GM21619 (cell line): ENCODE measurements at regions not wholly inside any gene's neighbourhood (a gene's known extent, or its start where the extent isn't known, plus 50 kb on each side); places are given as distances from the start of the nearest gene placed in this dataset.
"Not testable (repeated sequence)": the region's sequence is repeated elsewhere in the genome, so short reads cannot be mapped to it uniquely, and the experiment has no call there.

Experiments
- ATAC-seq: cut with Tn5 transposase; IDR thresholded peaks from one replicate; pipeline ENCODE4 v1.9.1; 2021; ENCODE audit not compliant: unreplicated experiment

- no peak for ATAC-seq
Observed at GRCh38 chr7:89761173-89761572, 393.1 kb upstream of the STEAP1 start.

GRCh38 chr7:89770161-89770560 is 384.1 kb upstream of the STEAP1 start:
- no peak for ATAC-seq

GRCh38 chr7:89771003-89771636 is 383.1 kb upstream of the STEAP1 start:
- ATAC-seq = no peak

GRCh38 chr7:89772276-89772675 is 382.0 kb upstream of the STEAP1 start:
- no peak for ATAC-seq

DNA sequence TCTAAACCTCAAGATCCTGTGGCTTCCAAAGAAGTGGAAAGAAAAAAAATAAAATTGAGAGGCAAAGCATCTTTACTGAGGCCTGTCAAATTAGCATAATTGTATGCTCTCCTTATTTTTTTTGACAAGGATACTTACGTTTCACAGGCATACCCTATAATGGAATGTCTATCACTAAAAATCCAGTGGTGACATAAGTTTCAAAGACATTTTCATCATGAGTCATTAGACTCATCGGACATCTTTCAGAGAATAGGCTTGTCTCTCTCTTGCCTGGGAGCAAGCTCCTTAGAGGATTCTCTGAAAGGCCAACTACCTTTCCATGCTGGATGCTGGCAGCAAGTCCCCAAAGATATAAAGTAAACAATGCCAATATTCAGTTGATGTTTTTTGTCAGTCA is 380.7 kb upstream of the STEAP1 start:
- no peak for ATAC-seq

DNA sequence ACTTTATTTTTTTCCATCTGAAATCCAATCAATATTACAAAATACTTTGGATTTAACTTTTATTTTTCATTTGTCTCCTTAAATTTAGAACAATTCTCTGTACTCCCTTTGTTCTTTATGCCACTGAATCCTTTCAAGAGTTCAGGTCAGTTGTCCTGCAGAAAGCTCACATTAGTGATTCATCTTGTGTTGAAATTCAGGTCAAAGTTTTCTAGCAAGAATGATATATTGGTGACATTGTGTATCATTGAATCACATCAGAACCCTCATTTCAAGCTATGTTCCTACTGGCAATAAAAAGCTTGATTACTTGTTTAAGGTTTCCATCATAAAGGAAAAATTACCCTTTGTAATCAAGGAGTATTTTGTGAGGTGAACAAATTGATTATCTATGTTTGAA is 378.8 kb upstream of the STEAP1 start:
- no peak for ATAC-seq

DNA sequence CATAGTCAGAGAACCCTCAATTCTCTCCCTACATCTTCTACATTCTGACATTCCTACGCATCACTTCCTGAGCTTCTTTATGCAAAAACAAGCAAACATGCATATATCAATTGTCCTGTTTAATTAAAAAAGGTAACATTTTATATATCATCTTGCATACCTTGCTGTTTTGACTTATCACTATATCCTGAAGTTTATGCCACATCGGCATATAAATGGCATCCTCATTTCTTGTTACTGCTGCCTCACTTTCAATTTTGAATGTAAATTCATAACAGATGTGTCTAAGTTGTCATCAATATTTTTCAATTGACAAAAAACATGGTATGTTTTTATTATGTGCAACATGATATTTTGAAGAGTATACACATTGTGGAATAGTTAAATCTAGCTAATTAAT is 377.3 kb upstream of the STEAP1 start:
- no peak for ATAC-seq

GRCh38 chr7:89777499-89777898 is 376.8 kb upstream of the STEAP1 start:
- no peak for ATAC-seq

DNA sequence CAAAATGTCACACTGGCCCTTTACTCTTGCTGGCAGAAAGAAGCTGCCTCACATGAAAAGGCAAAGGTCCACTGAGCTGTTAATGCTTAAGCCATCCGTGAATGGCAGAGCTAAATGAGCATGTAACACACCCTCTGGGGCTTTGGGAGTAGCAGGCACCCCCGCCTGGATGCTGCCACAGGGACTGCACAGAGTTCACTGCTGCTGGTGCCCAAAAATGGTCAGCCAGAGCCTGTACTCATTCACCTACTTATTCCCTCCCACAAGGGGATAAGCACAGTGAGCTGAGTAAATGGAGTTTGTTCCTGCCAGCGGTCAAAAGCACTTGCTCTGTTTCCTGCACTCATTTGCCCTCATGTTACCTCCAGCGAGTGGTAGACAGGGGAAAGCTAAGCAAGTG is 374.0 kb upstream of the STEAP1 start:
- ATAC-seq = no peak

- ATAC-seq = no peak
Observed at GRCh38 chr7:89796481-89796880, 357.8 kb upstream of the STEAP1 start.

DNA sequence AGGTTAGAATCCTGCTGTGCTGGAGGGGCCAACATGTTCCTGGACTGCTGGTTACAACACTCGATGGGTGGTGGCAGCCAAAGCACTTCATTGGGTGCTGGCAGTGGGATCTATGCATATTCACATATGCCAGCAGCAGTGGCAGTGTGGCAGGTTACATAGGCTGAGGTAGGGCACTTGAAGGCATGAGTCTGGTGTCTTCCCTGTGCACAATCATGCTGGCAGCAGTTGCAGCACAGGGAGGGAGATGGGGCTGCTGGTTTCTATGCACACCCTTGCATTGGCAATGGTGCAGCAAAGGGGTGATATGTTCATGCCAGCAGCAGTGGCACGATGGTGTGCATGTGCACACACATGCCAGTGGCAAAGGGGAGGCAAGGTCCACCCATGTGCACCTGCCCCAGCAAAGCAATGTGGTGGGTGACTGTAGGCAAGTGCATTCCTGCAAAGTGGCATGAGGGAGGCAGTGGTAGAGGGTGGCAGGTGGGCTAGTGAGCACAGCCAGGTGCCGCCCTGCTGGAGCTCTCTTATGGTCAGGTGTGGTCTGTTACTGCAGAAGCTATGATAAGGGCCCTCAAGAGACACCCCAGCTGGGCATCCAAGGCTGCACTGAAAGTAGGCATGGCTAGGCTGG is 356.2 kb upstream of the STEAP1 start:
- no peak for ATAC-seq

GRCh38 chr7:89798599-89798996 is 355.7 kb upstream of the STEAP1 start:
- ATAC-seq = no peak

DNA sequence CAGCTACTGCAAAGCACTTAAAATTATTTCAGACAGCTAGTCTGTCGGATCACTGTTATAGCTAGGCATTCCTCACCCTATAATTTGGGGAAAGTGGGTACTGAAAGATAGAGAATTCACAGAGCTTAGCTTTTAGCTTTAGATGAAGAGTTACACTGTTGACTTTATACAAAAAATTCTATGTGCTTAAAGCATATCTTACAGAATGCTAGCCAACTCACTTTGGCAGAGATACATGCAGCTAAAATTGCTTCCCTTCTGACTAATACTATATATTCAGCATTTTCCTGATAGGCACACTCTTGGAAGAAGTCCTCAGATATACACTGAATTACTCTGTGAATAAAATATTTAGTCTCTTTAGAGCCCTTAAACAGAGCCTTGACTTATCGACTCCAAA is 353.5 kb upstream of the STEAP1 start:
- no peak for ATAC-seq

DNA sequence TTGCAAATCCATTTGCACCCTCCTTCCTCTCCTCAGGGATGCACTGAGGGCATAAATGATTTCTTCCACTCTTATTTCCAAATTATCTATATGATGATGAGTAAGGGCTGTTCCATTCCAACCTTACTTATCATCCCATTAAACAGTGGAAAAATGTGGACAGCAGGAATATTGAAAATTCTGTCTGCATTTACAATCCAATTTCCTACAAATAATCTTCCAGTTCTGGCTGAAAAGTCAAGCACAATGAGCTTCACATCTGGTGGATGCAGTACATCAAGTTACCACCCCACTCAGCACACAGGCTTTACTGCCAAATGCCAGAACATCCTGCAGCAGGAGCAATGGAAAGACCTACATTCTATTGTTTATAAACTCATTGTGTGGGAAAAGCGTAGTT is 345.0 kb upstream of the STEAP1 start:
- ATAC-seq = no peak

GRCh38 chr7:89813081-89813480 is 341.2 kb upstream of the STEAP1 start:
- no peak for ATAC-seq

DNA sequence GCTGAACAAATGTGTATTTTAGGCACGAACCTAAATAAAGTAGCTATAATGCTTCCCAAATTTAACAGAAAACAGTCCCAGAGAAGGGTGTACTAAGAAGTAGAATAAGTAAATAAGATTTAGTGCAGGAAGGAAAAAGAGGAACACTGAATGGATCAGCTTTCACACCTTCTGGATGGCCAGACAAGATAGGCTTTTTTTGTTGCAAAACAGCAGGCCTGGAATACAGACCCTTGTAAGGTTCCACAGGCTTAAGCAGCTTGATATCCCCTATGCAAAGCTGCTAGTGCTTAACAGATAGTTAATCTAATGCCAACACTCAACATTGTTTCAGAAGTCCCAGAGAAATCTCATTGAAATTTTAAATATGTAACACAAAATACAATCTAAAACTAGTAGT is 328.1 kb upstream of the STEAP1 start:
- ATAC-seq = no peak

- no peak for ATAC-seq
Observed at GRCh38 chr7:89826557-89826956, 327.7 kb upstream of the STEAP1 start.

- ATAC-seq = no peak
Observed at GRCh38 chr7:89837515-89837914, 316.8 kb upstream of the STEAP1 start.

- no peak for ATAC-seq
Observed at GRCh38 chr7:89839329-89839728, 314.9 kb upstream of the STEAP1 start.

DNA sequence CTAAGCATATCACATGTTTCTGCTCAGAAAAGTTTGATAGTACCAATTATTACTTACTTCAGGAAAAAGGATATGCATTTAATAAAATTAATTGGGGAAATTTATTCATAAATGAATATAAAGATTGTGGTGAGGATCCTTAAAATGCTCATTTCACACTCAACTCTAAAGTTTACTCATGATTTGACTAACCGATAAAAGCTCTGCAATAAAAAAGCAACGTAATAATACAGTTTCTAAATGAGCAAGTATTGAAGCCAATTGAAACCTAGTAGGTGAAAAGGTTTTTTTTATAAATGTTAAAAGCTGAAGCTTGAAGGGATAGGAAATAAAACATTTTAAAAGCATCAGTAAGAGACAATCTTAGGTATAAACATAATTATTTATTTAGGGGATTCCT is 308.3 kb upstream of the STEAP1 start:
- no peak for ATAC-seq

DNA sequence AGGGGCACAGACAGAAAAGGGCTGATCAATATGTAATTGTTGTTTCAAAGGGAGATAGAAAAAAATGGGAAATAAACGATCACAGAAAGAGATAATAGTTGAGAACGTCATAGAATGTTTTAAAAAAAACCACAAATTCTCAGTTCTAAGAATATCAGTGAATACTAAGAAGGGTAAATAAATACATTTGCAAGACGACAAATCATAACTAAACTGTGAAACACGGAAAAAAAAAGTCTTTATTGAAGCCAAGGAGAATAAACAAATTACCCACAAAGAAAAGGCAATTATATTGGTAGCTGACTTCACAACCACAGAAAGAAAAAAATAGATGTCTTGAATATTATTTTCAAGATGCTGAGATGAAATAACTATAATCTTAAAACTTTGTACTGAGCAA is 305.2 kb upstream of the STEAP1 start:
- ATAC-seq = no peak

DNA sequence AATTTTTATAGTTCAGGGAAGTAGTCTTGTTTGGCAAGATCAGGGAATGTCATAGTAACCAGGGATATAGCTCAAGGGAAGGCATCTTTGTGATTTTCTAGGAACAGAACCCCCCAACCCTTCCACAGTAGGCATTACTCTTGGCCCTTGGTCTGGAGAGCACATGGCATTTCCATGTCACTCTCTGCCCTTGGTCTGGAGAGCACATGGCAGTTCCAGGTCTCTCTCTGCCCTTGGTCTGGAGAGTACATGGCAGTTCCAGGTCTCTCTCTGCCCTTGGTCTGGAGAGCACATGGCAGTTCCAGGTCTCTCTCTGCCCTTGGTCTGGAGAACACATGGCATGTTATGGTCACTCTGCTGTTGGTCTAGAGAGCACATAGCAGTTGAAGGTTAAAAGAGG is 297.2 kb upstream of the STEAP1 start:
- ATAC-seq = not testable (repeated sequence)

DNA sequence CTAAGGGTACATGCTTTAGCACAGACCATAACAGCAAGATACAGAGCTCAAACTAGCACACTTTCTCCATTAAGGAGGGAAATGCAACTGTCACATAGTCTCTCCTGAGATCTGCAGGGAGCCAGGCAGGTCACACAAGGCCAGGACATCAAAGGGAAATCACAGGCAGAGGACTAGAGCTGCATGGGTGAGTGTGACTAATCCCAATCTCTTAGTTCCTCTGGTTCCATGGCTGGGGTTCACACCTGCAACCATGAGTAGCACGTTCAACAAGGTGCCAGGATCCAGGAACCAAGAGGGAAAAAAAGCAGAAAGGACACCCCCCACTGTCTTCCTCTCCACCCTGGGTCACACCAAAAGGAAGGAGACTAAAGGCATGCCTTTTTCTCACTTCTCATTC is 296.5 kb upstream of the STEAP1 start:
- no peak for ATAC-seq
